BJ (cell line): ENCODE measurements at regions not wholly inside any gene's neighbourhood (a gene's known extent, or its start where the extent isn't known, plus 50 kb on each side); places are given as distances from the start of the nearest gene placed in this dataset.

ENCODE experiments used
- CTCF ChIA-PET: fragments of 350-600 bp; formaldehyde crosslinking; extraction: SDS; loops from one replicate; lab custom pipeline; 2021; ENCODE audit warnings: antibody characterized with exemption, inconsistent platforms; lab: Yijun Ruan, JAX
- POLR2A ChIA-PET: fragments of 300-600 bp; sonication (Branson Sonifier 250); formaldehyde crosslinking; extraction: SDS; loops from one replicate; lab custom pipeline; 2021; ENCODE audit warnings: antibody characterized with exemption; lab: Charles Lee
- DNase-seq: peaks from one replicate; pipeline ENCODE4 v3.0.0-alpha.2; 2011; ENCODE audit warnings: low read depth
- H3K27me3 ChIP-seq: 2 replicates; pipeline ENCODE4 v1.6.0; 2011; ENCODE audit warnings: low read length; ENCODE audit not compliant: control insufficient read depth, insufficient read depth
- H3K36me3 ChIP-seq: 2 replicates; pipeline ENCODE4 v1.5.1; 2011; ENCODE audit warnings: low read length; ENCODE audit not compliant: control insufficient read depth, insufficient read depth
- H3K4me3 ChIP-seq: 2 replicates; pipeline ENCODE4 v1.5.1; 2011; ENCODE audit warnings: low read depth, mild to moderate bottlenecking, control low read depth, low read length
- TF ChIP-seq, protein P1 (sequence below): IDR thresholded peaks from 2 replicates; pipeline ENCODE4 v1.5.1; 2011; ENCODE audit warnings: low read depth, mild to moderate bottlenecking, control low read depth, inconsistent platforms, low read length, moderate library complexity; ENCODE audit not compliant: insufficient read depth

DNA sequence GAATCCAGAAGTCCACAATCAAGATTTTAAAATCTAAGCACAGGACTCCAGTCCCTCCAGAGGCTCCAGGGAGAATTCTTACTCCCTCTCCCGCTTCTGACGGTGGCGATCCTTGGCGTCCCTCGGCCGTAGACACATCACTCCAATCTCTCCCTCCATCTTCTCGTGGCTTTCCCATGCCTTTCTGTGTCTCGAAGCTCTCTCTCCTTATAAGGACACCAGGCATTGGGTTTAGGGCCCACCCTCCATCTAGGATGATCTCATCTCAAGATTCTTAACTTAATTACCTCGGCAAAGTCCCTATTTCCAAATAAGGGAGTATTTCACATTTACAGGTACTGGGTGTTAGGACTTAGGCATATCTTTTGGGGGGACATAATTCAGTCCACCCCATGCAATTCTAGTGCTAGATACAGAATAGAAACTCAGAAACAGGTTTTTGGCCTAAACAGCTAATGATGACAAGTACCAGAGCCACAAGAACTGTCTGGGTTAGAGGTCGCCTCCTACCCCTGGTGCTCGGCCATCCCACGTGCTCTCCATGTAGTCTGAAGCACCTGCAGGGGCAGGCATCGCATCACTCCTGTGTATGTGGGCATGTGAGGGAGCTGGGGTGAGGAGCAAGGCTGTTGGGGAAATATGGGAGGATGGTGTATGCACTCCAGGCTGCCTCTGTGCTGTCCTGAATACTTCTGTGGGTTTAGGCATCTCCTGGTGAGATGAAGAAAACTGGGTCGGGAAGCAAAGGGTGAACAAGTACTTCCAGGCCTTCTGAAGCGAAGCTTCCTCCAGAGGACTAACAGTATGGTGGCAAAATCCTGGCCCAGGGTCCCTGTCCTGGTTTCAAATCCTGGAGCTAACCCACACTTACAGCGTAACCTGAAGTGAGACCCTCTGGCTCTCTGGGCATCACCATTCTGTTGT is 298.3 kb upstream of the ZMIZ1 start:
- POLR2A ChIA-PET, result no interaction called here
- TF ChIP-seq, protein P1, sequence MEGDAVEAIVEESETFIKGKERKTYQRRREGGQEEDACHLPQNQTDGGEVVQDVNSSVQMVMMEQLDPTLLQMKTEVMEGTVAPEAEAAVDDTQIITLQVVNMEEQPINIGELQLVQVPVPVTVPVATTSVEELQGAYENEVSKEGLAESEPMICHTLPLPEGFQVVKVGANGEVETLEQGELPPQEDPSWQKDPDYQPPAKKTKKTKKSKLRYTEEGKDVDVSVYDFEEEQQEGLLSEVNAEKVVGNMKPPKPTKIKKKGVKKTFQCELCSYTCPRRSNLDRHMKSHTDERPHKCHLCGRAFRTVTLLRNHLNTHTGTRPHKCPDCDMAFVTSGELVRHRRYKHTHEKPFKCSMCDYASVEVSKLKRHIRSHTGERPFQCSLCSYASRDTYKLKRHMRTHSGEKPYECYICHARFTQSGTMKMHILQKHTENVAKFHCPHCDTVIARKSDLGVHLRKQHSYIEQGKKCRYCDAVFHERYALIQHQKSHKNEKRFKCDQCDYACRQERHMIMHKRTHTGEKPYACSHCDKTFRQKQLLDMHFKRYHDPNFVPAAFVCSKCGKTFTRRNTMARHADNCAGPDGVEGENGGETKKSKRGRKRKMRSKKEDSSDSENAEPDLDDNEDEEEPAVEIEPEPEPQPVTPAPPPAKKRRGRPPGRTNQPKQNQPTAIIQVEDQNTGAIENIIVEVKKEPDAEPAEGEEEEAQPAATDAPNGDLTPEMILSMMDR, result no peak
- H3K4me3 ChIP-seq, result no peak overlapping the region
- no peak for DNase-seq
- no peaks in the 10 kb centered on the region for H3K36me3 ChIP-seq
- CTCF ChIA-PET, result no interaction called here
- no peaks in the 10 kb centered on the region for H3K27me3 ChIP-seq

DNA sequence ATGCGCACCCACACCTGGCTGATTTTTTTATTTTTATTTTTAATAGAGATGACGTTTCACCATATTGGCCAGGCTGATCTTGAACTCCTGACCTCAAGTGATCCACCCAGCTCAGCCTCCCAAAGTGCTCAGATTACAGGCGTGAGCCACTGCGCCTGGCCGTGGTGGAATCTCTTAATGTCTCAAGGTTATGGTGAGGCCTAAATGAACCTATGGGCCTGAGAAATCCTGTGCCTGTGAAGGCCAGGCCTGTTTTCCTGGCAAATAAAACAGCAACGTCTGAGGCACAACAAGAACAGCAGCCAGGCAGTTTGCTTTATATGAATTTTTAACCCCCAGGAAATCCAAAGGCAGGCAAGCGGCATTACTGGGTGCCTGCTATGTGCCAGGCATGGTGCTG is 297.5 kb upstream of the ZMIZ1 start:
- Histone ChIP-seq H3K36me3 (no peaks in the 10 kb centered on the region), H3K4me3 (no peak overlapping the region), H3K27me3 (no peaks in the 10 kb centered on the region)
- ChIA-PET POLR2A (no interaction called here), CTCF (interaction anchor here (0.9 kb wide), 1 partner anchor 15 kb away, joined by 3 read pairs; no protein-coding TSS in a partner anchor)
- no peak for DNase-seq
- TF ChIP-seq, protein P1, result no peak

DNA sequence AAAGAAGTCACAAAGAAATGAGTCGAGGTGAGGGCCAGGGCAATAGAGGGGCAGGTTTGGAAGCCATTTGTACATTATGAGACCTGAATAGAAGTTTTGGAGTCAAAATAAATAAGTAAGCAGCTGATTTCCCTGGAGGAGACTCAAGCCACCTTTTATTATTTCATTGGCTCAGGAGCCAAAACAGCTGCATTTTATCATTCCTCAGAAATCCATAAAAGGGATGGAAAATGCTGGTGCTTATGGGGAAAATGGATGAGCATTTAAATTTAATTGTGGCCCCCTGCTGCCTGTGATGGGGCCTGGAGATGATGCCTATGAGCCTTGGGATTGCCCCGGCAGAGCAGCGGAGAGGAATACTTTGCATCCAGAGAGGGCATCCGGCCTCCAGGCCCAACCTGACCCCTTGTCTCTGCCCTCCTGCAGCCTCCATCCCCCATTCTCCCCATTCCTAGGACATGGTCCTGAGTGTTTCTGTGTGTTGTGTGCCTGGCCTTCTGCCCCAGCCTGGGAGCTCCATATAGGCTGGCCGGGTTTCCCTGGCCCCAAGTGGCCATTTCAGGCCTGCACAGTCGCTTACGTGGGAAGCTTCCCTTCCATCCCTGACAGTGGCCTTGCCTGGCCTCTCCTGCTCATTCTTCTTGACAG is 296.8 kb upstream of the ZMIZ1 start:
- ChIA-PET CTCF (interaction anchor here (0.9 kb wide), 1 partner anchor 15 kb away, joined by 3 read pairs; no protein-coding TSS in a partner anchor), POLR2A (no interaction called here)
- TF ChIP-seq, protein P1, result no peak
- H3K27me3 ChIP-seq, result no peaks in the 10 kb centered on the region
- H3K4me3 ChIP-seq, result no peak overlapping the region
- no peak for DNase-seq
- H3K36me3 ChIP-seq, result no peaks in the 10 kb centered on the region

- TF ChIP-seq, protein P1, result no peak
- Histone ChIP-seq H3K4me3 (no peak overlapping the region), H3K36me3 (no peaks in the 10 kb centered on the region), H3K27me3 (no peaks in the 10 kb centered on the region)
- ChIA-PET CTCF (interaction anchor here (1.5 kb wide), 1 partner anchor 16 kb away, joined by 6 read pairs; no protein-coding TSS in a partner anchor), POLR2A (no interaction called here)
- DNase-seq, result no peak
Observed at GRCh38 chr10:78772486-78772885, 296.3 kb upstream of the ZMIZ1 start.

DNA sequence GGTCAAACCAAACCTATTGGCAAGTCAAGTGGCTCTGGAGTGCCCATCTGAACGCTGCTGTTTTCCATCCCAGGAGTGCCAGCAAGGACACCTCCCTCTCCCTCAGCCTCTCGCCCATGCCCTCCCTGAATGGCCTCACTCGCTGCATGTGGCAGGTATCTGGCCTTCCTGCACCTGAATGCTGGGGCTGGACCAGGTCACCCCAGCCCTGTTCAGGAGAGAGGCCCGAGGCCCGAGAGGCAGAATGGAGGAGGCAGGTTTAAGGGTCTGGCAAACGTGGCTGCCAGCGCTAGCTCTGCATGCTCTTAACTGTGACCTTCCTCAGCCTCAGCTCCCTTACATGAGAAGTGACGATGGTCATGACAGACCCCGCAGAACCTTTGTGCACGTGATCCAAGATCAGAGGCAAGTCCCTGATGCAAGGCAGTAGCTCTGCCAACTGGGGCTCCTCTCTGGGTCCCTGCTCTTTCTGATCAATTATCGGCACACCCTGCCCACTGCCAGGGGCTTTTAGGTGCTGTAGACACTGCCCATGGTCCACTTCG is 295.7 kb upstream of the ZMIZ1 start:
- no peak for DNase-seq
- CTCF ChIA-PET, result interaction anchor here (1.5 kb wide), 1 partner anchor 16 kb away, joined by 6 read pairs; no protein-coding TSS in a partner anchor
- POLR2A ChIA-PET, result no interaction called here

More for the DNA sequence above, 295.7 kb upstream of the ZMIZ1 start:
- H3K36me3 ChIP-seq, result no peaks in the 10 kb centered on the region
- no peaks in the 10 kb centered on the region for H3K27me3 ChIP-seq
- H3K4me3 ChIP-seq, result no peak overlapping the region
- TF ChIP-seq, protein P1, result no peak
